Astrocyte (in vitro differentiated cells and primary cell): ENCODE measurements at regions not wholly inside any gene's neighbourhood (a gene's known extent, or its start where the extent isn't known, plus 50 kb on each side); places are given as distances from the start of the nearest gene placed in this dataset.

Experiments used
- DNase-seq: peaks from one replicate; pipeline ENCODE4 v3.0.0-alpha.2; 2010; ENCODE audit warnings: low read depth
- FAIRE-seq: peaks from 2 replicates; lab custom pipeline; 2011; peaks lifted over from hg19 to GRCh38; lab: Jason Lieb, UNC
- H2AFZ ChIP-seq: 2 replicates; pipeline ENCODE4 v1.6.0; 2012; ENCODE audit warnings: low read depth, low read length, inconsistent platforms
- H3K27ac ChIP-seq: 2 replicates; pipeline ENCODE4 v1.5.1; 2011; ENCODE audit warnings: low read depth, low read length, inconsistent platforms
- H3K27me3 ChIP-seq: 2 replicates; pipeline ENCODE4 v1.6.0; 2011; ENCODE audit warnings: low read length, inconsistent platforms; ENCODE audit not compliant: insufficient read depth
- H3K36me3 ChIP-seq: 2 replicates; pipeline ENCODE4 v1.5.1; 2011; ENCODE audit warnings: low read length, inconsistent platforms; ENCODE audit not compliant: insufficient read depth
- H3K4me1 ChIP-seq: 2 replicates; pipeline ENCODE4 v1.5.1; 2011; ENCODE audit warnings: low read length, inconsistent platforms; ENCODE audit not compliant: insufficient read depth
- H3K4me2 ChIP-seq: 2 replicates; pipeline ENCODE4 v1.6.0; 2012; ENCODE audit warnings: low read length, inconsistent platforms
- H3K4me3 ChIP-seq: 2 replicates; pipeline ENCODE4 v1.5.1; 2011; ENCODE audit warnings: low read depth, mild to moderate bottlenecking, low read length, inconsistent platforms; ENCODE audit not compliant: insufficient read depth
- H3K79me2 ChIP-seq: 2 replicates; pipeline ENCODE4 v1.6.0; 2012; ENCODE audit warnings: mild to moderate bottlenecking, low read length, inconsistent platforms; ENCODE audit not compliant: insufficient read depth
- H3K9ac ChIP-seq: 2 replicates; pipeline ENCODE4 v1.6.0; 2012; ENCODE audit warnings: mild to moderate bottlenecking, low read length, inconsistent platforms
- H3K9me3 ChIP-seq: 2 replicates; pipeline ENCODE4 v1.5.1; 2012; ENCODE audit warnings: low read depth, mild to moderate bottlenecking, low read length, inconsistent platforms; ENCODE audit not compliant: insufficient read depth
- H4K20me1 ChIP-seq: 2 replicates; pipeline ENCODE4 v1.6.0; 2012; ENCODE audit warnings: low read length, inconsistent platforms; ENCODE audit not compliant: insufficient read depth
- H3K27ac Mint-ChIP-seq: one replicate; pipeline ENCODE4 v1.8.0; 2021; ENCODE audit warnings: mild to moderate bottlenecking, mixed read lengths; ENCODE audit not compliant: unreplicated experiment
- H3K27me3 Mint-ChIP-seq: one replicate; pipeline ENCODE4 v1.8.0; 2021; ENCODE audit warnings: low read depth, mixed read lengths; ENCODE audit not compliant: unreplicated experiment
- H3K36me3 Mint-ChIP-seq: one replicate; pipeline ENCODE4 v1.8.0; 2021; ENCODE audit warnings: low read depth, mixed read lengths; ENCODE audit not compliant: unreplicated experiment
- H3K4me1 Mint-ChIP-seq: one replicate; pipeline ENCODE4 v1.8.0; 2021; ENCODE audit warnings: low read depth, mixed read lengths; ENCODE audit not compliant: unreplicated experiment
- H3K4me3 Mint-ChIP-seq: one replicate; pipeline ENCODE4 v1.8.0; 2021; ENCODE audit warnings: mild to moderate bottlenecking, moderate library complexity, mixed read lengths; ENCODE audit not compliant: unreplicated experiment
- H3K9me3 Mint-ChIP-seq: one replicate; pipeline ENCODE4 v1.8.0; 2021; ENCODE audit warnings: mild to moderate bottlenecking, mixed read lengths; ENCODE audit not compliant: unreplicated experiment
- CTCF ChIP-seq: IDR thresholded peaks from 2 replicates; pipeline ENCODE4 v1.5.1; 2011; ENCODE audit warnings: low read depth, mild to moderate bottlenecking, inconsistent platforms, low read length, moderate library complexity; ENCODE audit not compliant: insufficient read depth
- EZH2 ChIP-seq: IDR thresholded peaks from 2 replicates; pipeline ENCODE4 v1.6.1; 2012; ENCODE audit warnings: mild to moderate bottlenecking, low read length, inconsistent platforms; ENCODE audit not compliant: insufficient read depth

DNA sequence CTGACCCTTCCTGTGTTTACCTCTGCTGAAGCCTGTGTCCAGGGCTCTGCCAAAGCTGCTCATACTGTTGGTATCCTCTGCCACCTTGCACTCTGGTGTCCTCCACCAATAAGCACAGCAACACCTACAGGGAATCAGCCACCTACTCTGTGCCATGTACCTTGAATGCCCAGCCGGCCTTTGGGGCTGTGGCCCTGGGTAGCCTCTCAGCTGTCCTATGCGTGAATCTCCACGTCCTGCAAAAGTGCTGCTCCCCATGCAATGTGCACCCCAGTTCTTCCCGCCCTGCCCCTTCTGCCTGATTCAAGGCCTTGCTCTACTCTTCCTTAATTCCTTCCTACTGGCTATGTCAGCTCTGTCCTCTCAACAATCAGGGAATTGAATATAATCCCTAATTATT, 506.5 kb downstream of the ARHGEF28 start:
- no peaks in the 10 kb centered on the region for H4K20me1 ChIP-seq
- H3K27ac ChIP-seq: no peak overlapping the region
- Mint-ChIP-seq H3K27ac (no peak overlapping the region), H3K36me3 (no peaks in the 10 kb centered on the region), H3K27me3 (peaks cover 19% of the 10 kb centered on the region), H3K4me1 (peaks cover 7% of the 10 kb centered on the region), H3K4me3 (no peak overlapping the region), H3K9me3 (no peaks in the 10 kb centered on the region)
- no peak for DNase-seq
- no peaks in the 10 kb centered on the region for H3K27me3 ChIP-seq
- no peaks in the 10 kb centered on the region for H3K79me2 ChIP-seq
- no peak for TF ChIP-seq CTCF
- no peak for TF ChIP-seq EZH2
- H2AFZ ChIP-seq: no peak overlapping the region
- H3K9me3 ChIP-seq: no peaks in the 10 kb centered on the region
- peaks cover 5% of the 10 kb centered on the region for H3K4me1 ChIP-seq
- no peaks in the 10 kb centered on the region for H3K36me3 ChIP-seq
- FAIRE-seq: no peak
- H3K4me3 ChIP-seq: no peak overlapping the region
- H3K4me2 ChIP-seq: no peak overlapping the region
- no peak overlapping the region for H3K9ac ChIP-seq

- no peak for FAIRE-seq
- Mint-ChIP-seq H3K4me3 (no peak overlapping the region), H3K27ac (no peak overlapping the region), H3K27me3 (peaks cover 14% of the 10 kb centered on the region), H3K9me3 (no peaks in the 10 kb centered on the region), H3K4me1 (peaks cover 9% of the 10 kb centered on the region), H3K36me3 (no peaks in the 10 kb centered on the region)
- H2AFZ ChIP-seq: no peak overlapping the region
- no peak overlapping the region for H3K4me3 ChIP-seq
- H3K4me1 ChIP-seq: peaks cover 5% of the 10 kb centered on the region
- no peak overlapping the region for H3K4me2 ChIP-seq
- no peak for TF ChIP-seq EZH2
- no peak for TF ChIP-seq CTCF
- H3K79me2 ChIP-seq: no peaks in the 10 kb centered on the region
- no peaks in the 10 kb centered on the region for H3K27me3 ChIP-seq
- no peaks in the 10 kb centered on the region for H3K9me3 ChIP-seq
- DNase-seq: no peak
- no peaks in the 10 kb centered on the region for H4K20me1 ChIP-seq
- no peaks in the 10 kb centered on the region for H3K36me3 ChIP-seq
- no peak overlapping the region for H3K9ac ChIP-seq
- no peak overlapping the region for H3K27ac ChIP-seq
Observed at GRCh38 chr5:74131250-74131649, 505.3 kb downstream of the ARHGEF28 start.

GRCh38 chr5:74130155-74130897, 504.3 kb downstream of the ARHGEF28 start:
- no peaks in the 10 kb centered on the region for H3K9me3 Mint-ChIP-seq
- peaks cover 14% of the 10 kb centered on the region for H3K27me3 Mint-ChIP-seq
- H3K27ac Mint-ChIP-seq: no peak overlapping the region
- no peak overlapping the region for H3K4me3 Mint-ChIP-seq
- DNase-seq: no peak
- Histone ChIP-seq H3K27me3 (no peaks in the 10 kb centered on the region), H3K4me3 (no peak overlapping the region), H3K9me3 (no peaks in the 10 kb centered on the region), H3K36me3 (no peaks in the 10 kb centered on the region), H4K20me1 (no peaks in the 10 kb centered on the region), H3K4me1 (peaks cover 5% of the 10 kb centered on the region), H3K4me2 (no peak overlapping the region), H3K27ac (no peak overlapping the region), H3K79me2 (no peaks in the 10 kb centered on the region), H2AFZ (no peak overlapping the region), H3K9ac (no peak overlapping the region)
- FAIRE-seq: no peak
- H3K36me3 Mint-ChIP-seq: no peaks in the 10 kb centered on the region
- no peak for TF ChIP-seq CTCF
- no peak for TF ChIP-seq EZH2
- peaks cover 9% of the 10 kb centered on the region for H3K4me1 Mint-ChIP-seq
